ENCODE measurements at regions not wholly inside any gene's neighbourhood (a gene's known extent, or its start where the extent isn't known, plus 50 kb on each side); places are given as distances from the start of the nearest gene placed in this dataset.

- no peaks in the 10 kb centered on the region for H3K9me1 ChIP-seq (ENCODE audit: control insufficient read depth, extremely low read depth, insufficient read depth, low read length)
- no peak overlapping the region for H3K4me3 ChIP-seq (ENCODE audit: control insufficient read depth in 2 of 3, extremely low read depth in 1 of 3, insufficient read depth in 2 of 3, low read depth in 1 of 3, low read length in 3 of 3)
- no peaks in the 10 kb centered on the region for H4K20me1 ChIP-seq (ENCODE audit: control insufficient read depth, extremely low read depth, insufficient read depth, low read length)
- H3K4me2 ChIP-seq (ENCODE audit: control insufficient read depth, extremely low read depth, insufficient read depth, low read depth, low read length), result no peak overlapping the region
- TF ChIP-seq EZH2 (IDR thresholded peaks at IDR 0.05; ENCODE audit: low read length), result no peak
- no peaks in the 10 kb centered on the region for H3K9me3 ChIP-seq (ENCODE audit: control insufficient read depth, low read depth, low read length)
- H3K27ac ChIP-seq (ENCODE audit: control insufficient read depth, insufficient read depth, low read length), result no peak overlapping the region
- no peaks in the 10 kb centered on the region for H3K27me3 ChIP-seq (ENCODE audit: control insufficient read depth, extremely low read depth, insufficient read depth, low read length)
- dilution Hi-C loops (cut with MboI; ENCODE audit: extremely low pct_ligation_motif_present, low sequenced_read_pairs), result no loop called here
- H3K4me1 ChIP-seq (ENCODE audit: control insufficient read depth, extremely low read depth, insufficient read depth, low read length), result no peaks in the 10 kb centered on the region
- FAIRE-seq (no peak), DNase-seq (ENCODE audit: low read depth, low spot score) (no peak)
- H2AFZ ChIP-seq (ENCODE audit: control insufficient read depth, low read length), result no peak overlapping the region
- H3K79me2 ChIP-seq (ENCODE audit: control insufficient read depth, insufficient read depth, low read length), result no peaks in the 10 kb centered on the region
- H3K9ac ChIP-seq (ENCODE audit: control insufficient read depth, extremely low read depth, insufficient read depth, low read length), result no peak overlapping the region
- H3K36me3 ChIP-seq (ENCODE audit: control insufficient read depth in 2 of 2, extremely low read depth in 1 of 2, insufficient read depth in 2 of 2, low read length in 2 of 2), result no peaks in the 10 kb centered on the region
These were observed 544.6 kb upstream of the PHF14 start for GRCh38 chr7:10429031-10429430.

DNA sequence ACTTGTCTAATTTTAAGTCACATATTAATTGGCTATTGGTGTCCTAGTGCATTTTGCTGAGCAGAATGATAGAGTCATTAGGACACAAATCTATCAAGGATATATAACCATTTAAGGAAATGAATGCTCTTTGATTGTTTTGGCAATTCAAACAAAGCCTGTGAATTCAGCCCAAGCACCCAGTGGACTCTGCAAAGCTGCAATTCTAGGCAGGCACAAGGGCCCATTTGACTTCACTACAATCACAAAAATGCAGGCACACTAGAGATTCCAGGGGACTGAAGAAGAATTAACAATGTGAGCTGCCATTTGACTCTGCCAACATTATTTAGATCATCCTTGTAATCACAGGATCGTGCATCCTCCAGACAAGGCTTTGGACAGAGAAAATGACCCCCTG lies 544.2 kb upstream of the PHF14 start:
- H3K9me3 ChIP-seq (ENCODE audit: control insufficient read depth, low read depth, low read length), result no peaks in the 10 kb centered on the region
- H3K4me2 ChIP-seq (ENCODE audit: control insufficient read depth, extremely low read depth, insufficient read depth, low read depth, low read length), result no peak overlapping the region
- H3K4me3 ChIP-seq (ENCODE audit: control insufficient read depth in 2 of 3, extremely low read depth in 1 of 3, insufficient read depth in 2 of 3, low read depth in 1 of 3, low read length in 3 of 3), result no peak overlapping the region
- H3K27me3 ChIP-seq (ENCODE audit: control insufficient read depth, extremely low read depth, insufficient read depth, low read length), result no peaks in the 10 kb centered on the region
- dilution Hi-C loops (cut with MboI; ENCODE audit: extremely low pct_ligation_motif_present, low sequenced_read_pairs), result no loop called here
- no peak overlapping the region for H3K27ac ChIP-seq (ENCODE audit: control insufficient read depth, insufficient read depth, low read length)
- DNase-seq (ENCODE audit: low read depth, low spot score), result no peak
- H3K4me1 ChIP-seq (ENCODE audit: control insufficient read depth, extremely low read depth, insufficient read depth, low read length), result no peaks in the 10 kb centered on the region
- no peaks in the 10 kb centered on the region for H3K9me1 ChIP-seq (ENCODE audit: control insufficient read depth, extremely low read depth, insufficient read depth, low read length)
- TF ChIP-seq EZH2 (IDR thresholded peaks at IDR 0.05; ENCODE audit: low read length) (no peak), CTCF (optimal IDR thresholded peaks at IDR 0.05 in 1 of 3, IDR thresholded peaks at IDR 0.05 in 1 of 3, conservative IDR thresholded peaks at IDR 0.05 in 1 of 3; ENCODE audit: extremely low read depth in 1 of 3, insufficient read depth in 2 of 3, low read length in 3 of 3) (no peak)
- H3K36me3 ChIP-seq (ENCODE audit: control insufficient read depth in 2 of 2, extremely low read depth in 1 of 2, insufficient read depth in 2 of 2, low read length in 2 of 2), result no peaks in the 10 kb centered on the region
- no peak overlapping the region for H2AFZ ChIP-seq (ENCODE audit: control insufficient read depth, low read length)
- no peak overlapping the region for H3K9ac ChIP-seq (ENCODE audit: control insufficient read depth, extremely low read depth, insufficient read depth, low read length)
- no peaks in the 10 kb centered on the region for H3K79me2 ChIP-seq (ENCODE audit: control insufficient read depth, insufficient read depth, low read length)
- no peak for FAIRE-seq
- no peaks in the 10 kb centered on the region for H4K20me1 ChIP-seq (ENCODE audit: control insufficient read depth, extremely low read depth, insufficient read depth, low read length)

DNA sequence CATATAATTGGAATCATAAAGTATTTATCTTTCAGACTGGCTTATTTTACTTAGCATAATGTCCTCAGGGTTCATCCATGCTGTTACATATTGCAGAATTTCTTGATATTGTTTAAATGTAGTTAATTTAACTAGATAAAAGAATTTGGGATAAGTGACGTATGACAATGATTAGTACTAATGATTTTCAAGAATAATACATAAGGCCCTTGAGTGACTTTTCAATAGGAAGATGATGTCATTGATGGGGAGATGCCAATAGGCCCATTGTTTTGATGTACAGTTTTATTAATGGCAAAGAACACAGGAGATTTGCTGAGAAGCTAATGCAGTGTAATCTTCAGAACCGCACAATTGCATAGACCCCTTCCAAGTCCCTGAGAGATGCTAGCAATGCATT lies 537.4 kb upstream of the PHF14 start:
- Histone ChIP-seq H3K9ac (ENCODE audit: control insufficient read depth, extremely low read depth, insufficient read depth, low read length) (no peak overlapping the region), H3K79me2 (ENCODE audit: control insufficient read depth, insufficient read depth, low read length) (no peaks in the 10 kb centered on the region), H2AFZ (ENCODE audit: control insufficient read depth, low read length) (no peak overlapping the region), H3K9me3 (ENCODE audit: control insufficient read depth, low read depth, low read length) (no peaks in the 10 kb centered on the region), H3K27ac (ENCODE audit: control insufficient read depth, insufficient read depth, low read length) (no peak overlapping the region), H3K4me1 (ENCODE audit: control insufficient read depth, extremely low read depth, insufficient read depth, low read length) (no peaks in the 10 kb centered on the region), H3K9me1 (ENCODE audit: control insufficient read depth, extremely low read depth, insufficient read depth, low read length) (no peaks in the 10 kb centered on the region), H3K4me2 (ENCODE audit: control insufficient read depth, extremely low read depth, insufficient read depth, low read depth, low read length) (no peak overlapping the region), H3K36me3 (ENCODE audit: control insufficient read depth in 2 of 2, extremely low read depth in 1 of 2, insufficient read depth in 2 of 2, low read length in 2 of 2) (no peaks in the 10 kb centered on the region), H3K27me3 (ENCODE audit: control insufficient read depth, extremely low read depth, insufficient read depth, low read length) (no peaks in the 10 kb centered on the region), H3K4me3 (ENCODE audit: control insufficient read depth in 2 of 3, extremely low read depth in 1 of 3, insufficient read depth in 2 of 3, low read depth in 1 of 3, low read length in 3 of 3) (no peak overlapping the region), H4K20me1 (ENCODE audit: control insufficient read depth, extremely low read depth, insufficient read depth, low read length) (no peaks in the 10 kb centered on the region)
- no peak for FAIRE-seq
- dilution Hi-C loops (cut with MboI; ENCODE audit: extremely low pct_ligation_motif_present, low sequenced_read_pairs), result no loop called here
- TF ChIP-seq CTCF (optimal IDR thresholded peaks at IDR 0.05 in 1 of 3, IDR thresholded peaks at IDR 0.05 in 1 of 3, conservative IDR thresholded peaks at IDR 0.05 in 1 of 3; ENCODE audit: extremely low read depth in 1 of 3, insufficient read depth in 2 of 3, low read length in 3 of 3) (no peak), EZH2 (IDR thresholded peaks at IDR 0.05; ENCODE audit: low read length) (no peak)
- DNase-seq (ENCODE audit: low read depth, low spot score), result no peak

All from keratinocyte (primary cell).